ENCODE measurements at regions not wholly inside any gene's neighbourhood (a gene's known extent, or its start where the extent isn't known, plus 50 kb on each side); places are given as distances from the start of the nearest gene placed in this dataset.

DNA sequence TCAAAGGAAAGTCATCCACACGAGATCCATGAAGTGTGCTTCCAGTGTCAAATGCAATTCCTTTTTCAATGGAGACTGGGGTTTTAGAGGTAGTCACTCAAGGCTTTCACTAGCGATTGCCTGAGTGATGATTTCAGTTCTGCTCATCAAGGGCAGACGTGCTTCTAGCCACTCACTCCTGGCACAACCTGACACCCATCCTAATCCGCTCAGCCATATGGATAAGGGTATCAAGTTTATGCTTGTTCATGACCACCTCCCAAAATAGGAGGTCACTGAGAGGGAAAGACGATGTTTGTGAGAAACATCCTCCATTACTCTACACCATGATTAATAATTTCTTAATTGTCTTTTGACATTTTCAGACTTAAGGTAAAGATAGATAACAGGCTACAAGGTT is 91.3 kb upstream of the HEY2 start:
- no peak for TF ChIP-seq CTCF (IDR thresholded peaks at IDR 0.05)
- TF ChIP-seq POLR2A (IDR thresholded peaks at IDR 0.05) = no peak
